ENCODE measurements at regions not wholly inside any gene's neighbourhood (a gene's known extent, or its start where the extent isn't known, plus 50 kb on each side); places are given as distances from the start of the nearest gene placed in this dataset.
"Not testable (repeated sequence)": the region's sequence is repeated elsewhere in the genome, so short reads cannot be mapped to it uniquely, and the experiment has no call there.

DNA sequence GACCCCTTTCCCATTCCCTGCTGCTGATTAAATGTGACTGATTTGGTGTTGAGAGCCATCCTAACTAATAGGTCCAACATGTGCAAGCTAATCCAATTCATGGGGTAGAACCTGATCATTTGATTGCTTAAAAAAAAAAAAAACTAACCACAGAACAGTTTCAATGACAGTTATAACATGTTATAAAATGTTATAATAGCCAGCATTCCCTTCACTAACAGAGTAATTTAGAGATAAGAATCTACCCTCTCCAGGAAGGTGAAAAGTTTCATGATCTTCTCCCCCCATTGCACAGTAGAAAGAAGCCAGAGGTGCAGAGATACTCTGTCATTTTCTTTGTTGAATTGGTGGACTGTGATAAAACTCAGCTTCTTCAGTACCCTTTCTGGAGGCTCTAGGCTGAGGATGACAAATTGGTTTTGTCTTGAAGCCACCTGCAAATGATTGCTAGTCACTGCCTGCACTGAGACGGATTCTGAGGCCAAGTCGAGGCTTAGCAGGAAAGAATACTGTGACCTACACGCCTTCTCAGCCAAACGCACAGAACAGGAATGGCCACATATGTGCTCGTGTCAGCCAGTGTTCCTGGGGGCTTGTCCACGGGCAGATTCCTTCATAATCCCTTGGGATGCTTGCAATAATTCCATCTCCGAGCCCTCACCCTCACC, 215.7 kb upstream of the IRF2BP2 start:
- H3K4me3 ChIP-seq (ENCODE audit: low read length): no peak overlapping the region
- H3K27me3 ChIP-seq (ENCODE audit: insufficient read depth, low read length): no peaks in the 10 kb centered on the region
- H3K9me3 ChIP-seq (ENCODE audit: low read depth, low read length): no peaks in the 10 kb centered on the region
- H3K4me1 ChIP-seq (ENCODE audit: insufficient read depth, low read length): no peaks in the 10 kb centered on the region

DNA sequence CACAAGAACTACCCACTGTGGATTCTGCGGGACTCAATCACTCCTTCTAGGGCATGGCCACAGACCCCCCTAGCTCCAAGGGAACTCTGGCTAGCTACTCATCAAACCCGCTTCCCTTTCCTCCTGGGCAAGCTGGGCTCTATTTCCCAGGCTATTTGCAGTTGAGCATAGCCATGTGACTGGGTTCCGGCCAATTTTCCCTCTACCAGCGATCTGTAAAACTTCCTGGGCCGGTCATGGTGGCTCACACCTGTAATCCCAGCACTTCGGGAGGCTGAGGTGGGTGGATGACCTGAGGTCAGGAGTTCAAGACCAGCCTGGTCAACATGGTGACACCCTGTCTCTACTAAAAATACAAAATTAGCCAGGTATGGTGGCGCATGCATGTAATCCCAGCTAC, 214.9 kb upstream of the IRF2BP2 start:
- H3K4me1 ChIP-seq (ENCODE audit: insufficient read depth, low read length); H3K4me3 ChIP-seq (ENCODE audit: low read length); H3K9me3 ChIP-seq (ENCODE audit: low read depth, low read length); H3K27me3 ChIP-seq (ENCODE audit: insufficient read depth, low read length): not testable (repeated sequence)

DNA sequence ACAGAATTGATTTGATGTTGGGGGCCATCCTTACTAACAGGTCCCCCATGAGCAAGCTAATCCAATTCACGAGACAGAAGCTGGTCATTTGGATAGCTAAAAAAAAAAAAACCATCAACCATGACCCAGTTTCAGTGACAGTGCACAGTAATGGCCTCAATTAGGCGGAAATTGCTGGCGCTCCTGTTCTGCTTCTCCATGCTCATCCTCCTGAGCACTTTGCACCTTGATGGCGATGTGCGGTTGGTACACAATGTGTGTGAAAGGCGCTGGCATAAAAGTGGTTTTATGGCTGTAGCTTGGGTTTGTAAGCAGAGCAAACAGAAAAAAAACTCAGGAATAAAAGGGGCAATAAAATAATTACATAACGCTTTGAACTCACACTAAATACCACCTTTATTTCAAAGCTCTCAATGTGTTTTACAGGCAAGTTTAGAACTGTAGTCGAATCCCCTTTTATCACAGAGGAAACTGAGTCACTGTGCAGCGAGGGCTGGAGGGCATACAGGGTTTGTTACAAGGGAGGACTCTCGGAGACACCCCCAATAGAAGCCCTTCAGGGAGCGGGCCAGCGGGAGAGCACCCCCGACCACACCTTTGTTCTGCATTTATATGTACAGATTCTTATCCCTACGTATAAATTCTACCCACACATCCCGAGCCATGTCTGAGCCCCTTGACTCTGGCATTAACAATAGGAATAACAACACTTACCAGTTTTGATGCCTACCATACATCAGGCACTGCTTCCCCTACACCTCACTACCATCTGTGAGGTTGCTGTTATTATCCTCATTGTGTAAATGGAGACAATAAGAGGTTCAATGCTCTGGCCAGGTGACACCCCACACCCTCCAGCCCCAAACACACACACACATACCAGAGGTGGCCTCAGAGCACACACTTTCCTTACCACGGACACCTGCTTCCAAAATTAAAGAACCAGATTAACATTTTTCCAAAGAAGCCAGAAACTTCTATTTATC, 213.5 kb upstream of the IRF2BP2 start:
- Histone ChIP-seq H3K27me3 (ENCODE audit: insufficient read depth, low read length) (no peaks in the 10 kb centered on the region), H3K4me1 (ENCODE audit: insufficient read depth, low read length) (no peaks in the 10 kb centered on the region), H3K4me3 (ENCODE audit: low read length) (no peak overlapping the region), H3K9me3 (ENCODE audit: low read depth, low read length) (no peaks in the 10 kb centered on the region)

DNA sequence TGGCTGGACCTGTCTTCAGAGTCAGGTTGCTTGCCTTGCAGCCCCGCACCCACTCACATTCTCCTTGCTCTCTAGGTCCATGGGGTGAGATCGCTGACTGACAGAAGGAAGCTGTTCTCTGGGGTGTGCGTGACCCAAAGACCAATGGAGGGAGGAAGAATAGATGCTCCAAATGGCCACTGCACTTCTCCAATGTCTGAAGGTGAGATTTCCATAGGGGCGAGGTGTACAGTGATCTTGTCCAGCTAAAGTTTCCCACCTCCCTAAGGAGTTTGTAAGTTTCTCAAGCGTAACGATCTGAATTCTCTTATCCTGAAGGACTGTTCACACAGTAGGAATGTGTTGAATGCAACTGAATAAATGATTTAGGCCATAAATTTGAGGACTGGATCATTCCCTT, 211.9 kb upstream of the IRF2BP2 start:
- no peaks in the 10 kb centered on the region for H3K4me1 ChIP-seq (ENCODE audit: insufficient read depth, low read length)
- H3K9me3 ChIP-seq (ENCODE audit: low read depth, low read length): no peaks in the 10 kb centered on the region
- no peak overlapping the region for H3K4me3 ChIP-seq (ENCODE audit: low read length)
- H3K27me3 ChIP-seq (ENCODE audit: insufficient read depth, low read length): no peaks in the 10 kb centered on the region

DNA sequence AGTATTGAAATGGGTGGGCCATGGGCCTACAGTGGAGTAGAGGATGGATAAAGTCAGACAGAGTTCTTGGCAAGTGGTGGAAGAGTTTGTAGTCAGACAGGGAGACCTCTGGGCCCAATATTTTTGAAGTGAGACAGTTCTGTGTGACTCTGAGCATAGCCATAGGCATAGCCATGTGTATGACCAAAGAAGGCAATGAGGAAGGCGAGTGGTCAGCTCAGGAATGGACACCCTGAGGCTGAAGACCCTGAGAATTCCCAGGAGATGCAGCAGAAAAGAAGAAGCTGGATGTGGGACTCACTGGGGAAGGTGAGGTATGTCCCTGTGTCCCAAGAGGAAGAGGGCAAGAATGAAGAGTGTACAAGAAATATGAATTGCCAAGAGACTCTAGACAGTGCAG, 210.6 kb upstream of the IRF2BP2 start:
- Histone ChIP-seq H3K9me3 (ENCODE audit: low read depth, low read length) (no peaks in the 10 kb centered on the region), H3K27me3 (ENCODE audit: insufficient read depth, low read length) (no peaks in the 10 kb centered on the region), H3K4me1 (ENCODE audit: insufficient read depth, low read length) (no peaks in the 10 kb centered on the region), H3K4me3 (ENCODE audit: low read length) (no peak overlapping the region)

DNA sequence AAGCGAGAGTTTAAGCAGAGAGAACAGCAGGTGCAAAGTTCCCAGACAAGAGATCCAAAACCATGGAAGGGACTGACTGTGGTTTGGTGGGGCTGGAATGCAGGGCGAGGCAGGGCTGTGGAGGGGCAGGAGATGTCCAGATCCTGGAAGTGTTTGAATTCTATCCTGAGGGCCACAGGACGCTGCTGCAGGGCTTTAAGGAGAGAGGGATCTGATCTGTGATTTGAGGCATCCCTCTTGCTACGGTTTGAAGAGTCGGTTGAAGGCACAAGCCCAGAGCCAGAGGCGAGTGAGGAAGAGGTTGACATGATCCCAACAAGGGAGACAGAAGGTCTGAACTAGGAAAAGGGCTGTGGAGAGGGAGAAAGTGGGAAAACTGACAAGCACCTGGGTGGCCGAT, 209.9 kb upstream of the IRF2BP2 start:
- not testable (repeated sequence) for H3K9me3 ChIP-seq (ENCODE audit: low read depth, low read length); H3K4me3 ChIP-seq (ENCODE audit: low read length); H3K4me1 ChIP-seq (ENCODE audit: insufficient read depth, low read length); H3K27me3 ChIP-seq (ENCODE audit: insufficient read depth, low read length)

DNA sequence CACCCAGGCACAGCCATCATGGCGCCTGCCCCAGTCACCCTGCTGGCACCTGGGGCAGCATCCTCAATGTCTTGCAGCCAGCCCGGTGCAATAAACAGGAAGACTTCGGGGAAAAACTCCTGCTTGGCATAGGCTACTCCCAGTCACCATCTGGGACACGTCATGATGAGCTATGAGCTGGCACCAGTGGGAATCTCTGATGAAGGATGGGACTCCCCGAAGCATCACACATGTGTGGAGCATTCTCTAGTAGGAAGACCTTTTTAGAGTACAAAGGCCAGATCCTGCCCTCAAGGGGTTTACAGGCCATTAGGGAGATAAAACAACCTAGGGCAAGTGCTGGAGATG, 208.0 kb upstream of the IRF2BP2 start:
- not testable (repeated sequence) for H3K9me3 ChIP-seq (ENCODE audit: low read depth, low read length); H3K4me3 ChIP-seq (ENCODE audit: low read length); H3K27me3 ChIP-seq (ENCODE audit: insufficient read depth, low read length); H3K4me1 ChIP-seq (ENCODE audit: insufficient read depth, low read length)

DNA sequence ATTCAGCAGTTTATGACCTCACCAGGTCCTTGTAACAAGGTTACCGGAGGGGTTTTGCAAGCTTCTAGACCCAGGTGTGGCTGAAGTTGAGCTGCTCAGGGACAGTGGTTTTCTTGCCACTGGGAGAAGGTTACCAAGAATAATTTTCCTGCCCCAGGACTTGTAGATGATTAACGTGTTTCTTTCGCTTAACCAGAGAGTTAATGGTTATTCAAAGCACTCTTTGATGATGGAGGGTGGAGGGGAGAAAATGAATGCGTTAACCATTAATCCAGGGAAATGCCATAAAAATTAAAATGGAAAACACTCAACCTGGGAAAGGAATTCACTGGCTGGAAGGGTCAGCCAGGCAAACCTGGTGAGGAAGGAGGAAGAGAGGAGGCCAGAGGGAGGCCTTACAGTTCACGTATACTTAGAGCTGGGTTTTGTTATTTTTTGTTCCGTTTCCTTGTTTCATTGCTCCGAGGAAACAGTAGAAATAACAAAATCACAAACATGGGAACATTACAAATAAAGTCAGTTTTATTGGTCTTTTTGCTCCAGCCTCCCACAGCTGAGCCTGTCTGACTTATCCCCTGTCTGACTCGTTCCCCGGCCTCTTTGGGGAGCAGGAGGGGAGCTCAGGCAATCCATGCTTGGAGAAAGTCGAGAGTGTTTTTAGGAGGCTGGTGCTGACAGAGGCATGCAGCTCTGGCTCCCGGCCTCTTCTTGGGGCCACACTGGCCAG, 207.5 kb upstream of the IRF2BP2 start:
- H3K4me1 ChIP-seq (ENCODE audit: insufficient read depth, low read length); H3K9me3 ChIP-seq (ENCODE audit: low read depth, low read length); H3K27me3 ChIP-seq (ENCODE audit: insufficient read depth, low read length); H3K4me3 ChIP-seq (ENCODE audit: low read length): not testable (repeated sequence)

DNA sequence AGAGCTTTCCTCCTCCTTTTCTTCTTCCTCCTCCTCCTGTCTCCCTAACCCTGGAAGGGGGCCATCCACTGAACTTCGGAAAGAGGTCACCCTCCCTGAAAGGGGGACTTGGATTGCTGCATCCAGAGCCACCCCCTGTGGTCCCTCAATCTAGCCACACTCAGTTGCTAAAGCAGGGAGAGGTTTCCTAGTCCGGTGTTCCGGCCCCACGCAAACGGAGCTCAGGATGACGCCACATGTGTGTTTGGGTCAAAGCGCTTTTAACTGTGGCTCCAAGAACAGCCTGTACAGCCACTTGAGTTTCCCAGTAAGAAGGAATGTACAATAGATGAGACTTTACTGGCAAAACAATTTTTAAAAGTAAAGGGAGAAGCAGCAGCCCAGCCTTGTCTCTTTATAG, 206.9 kb upstream of the IRF2BP2 start:
- H3K27me3 ChIP-seq (ENCODE audit: insufficient read depth, low read length); H3K4me3 ChIP-seq (ENCODE audit: low read length); H3K9me3 ChIP-seq (ENCODE audit: low read depth, low read length); H3K4me1 ChIP-seq (ENCODE audit: insufficient read depth, low read length): not testable (repeated sequence)

DNA sequence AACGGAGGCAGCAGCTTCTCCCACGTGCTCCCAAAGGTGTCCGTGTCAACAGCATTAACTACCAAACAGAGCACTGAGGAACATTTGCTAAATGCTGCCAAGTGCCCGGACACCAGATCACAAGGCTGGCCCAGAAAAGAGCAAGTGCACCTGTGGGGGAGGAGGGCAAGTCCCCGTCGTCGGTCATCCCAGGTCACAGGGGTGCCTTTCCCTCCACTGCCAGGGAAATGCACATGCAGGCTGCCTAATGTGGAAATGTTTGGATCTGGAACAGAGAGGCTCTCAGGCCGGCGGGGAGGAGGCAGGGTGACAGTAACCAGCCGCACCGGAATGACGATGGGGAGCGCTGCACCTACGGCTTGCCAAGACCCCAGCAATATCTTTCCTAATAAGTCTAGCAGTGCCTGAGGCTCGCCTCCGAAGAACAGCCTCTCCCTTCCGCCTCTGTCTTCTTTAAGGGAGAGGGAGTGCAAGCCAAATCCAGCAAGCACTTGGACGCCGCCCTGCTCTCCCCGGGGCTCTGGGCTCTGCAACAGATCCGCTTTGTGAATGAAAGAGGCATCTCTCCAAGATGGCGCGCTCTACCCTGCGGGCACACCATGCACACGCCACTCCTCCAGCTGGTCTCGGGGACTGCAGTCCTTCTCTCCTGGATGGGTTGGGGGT, 206.3 kb upstream of the IRF2BP2 start:
- H3K9me3 ChIP-seq (ENCODE audit: low read depth, low read length); H3K4me3 ChIP-seq (ENCODE audit: low read length); H3K27me3 ChIP-seq (ENCODE audit: insufficient read depth, low read length); H3K4me1 ChIP-seq (ENCODE audit: insufficient read depth, low read length): not testable (repeated sequence)

DNA sequence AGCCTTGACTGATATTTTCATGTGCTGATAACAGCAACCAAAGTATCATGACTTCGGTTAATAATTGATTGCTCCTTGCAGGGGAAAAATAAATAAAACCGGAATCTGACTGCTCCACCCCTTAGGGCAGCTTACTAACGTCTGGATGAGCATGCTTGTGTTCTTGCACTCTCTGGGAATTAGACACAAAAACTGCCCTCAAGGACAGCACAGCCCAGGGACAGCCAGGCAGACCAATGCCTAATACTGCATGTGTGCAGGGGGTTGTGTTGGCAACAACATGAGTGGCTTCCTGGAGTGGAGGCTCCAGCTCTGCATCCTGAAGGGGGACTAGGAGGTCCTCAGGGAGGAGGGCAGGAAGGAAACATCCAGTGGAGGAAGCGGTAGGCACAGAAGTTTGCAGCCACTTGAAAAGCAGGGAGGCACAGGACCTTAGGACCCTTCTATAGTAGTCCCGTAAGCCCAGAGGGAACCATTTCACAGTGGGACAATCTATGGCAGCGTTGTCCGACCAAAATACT, 205.4 kb upstream of the IRF2BP2 start:
- H3K9me3 ChIP-seq (ENCODE audit: low read depth, low read length); H3K4me3 ChIP-seq (ENCODE audit: low read length); H3K4me1 ChIP-seq (ENCODE audit: insufficient read depth, low read length); H3K27me3 ChIP-seq (ENCODE audit: insufficient read depth, low read length): not testable (repeated sequence)

DNA sequence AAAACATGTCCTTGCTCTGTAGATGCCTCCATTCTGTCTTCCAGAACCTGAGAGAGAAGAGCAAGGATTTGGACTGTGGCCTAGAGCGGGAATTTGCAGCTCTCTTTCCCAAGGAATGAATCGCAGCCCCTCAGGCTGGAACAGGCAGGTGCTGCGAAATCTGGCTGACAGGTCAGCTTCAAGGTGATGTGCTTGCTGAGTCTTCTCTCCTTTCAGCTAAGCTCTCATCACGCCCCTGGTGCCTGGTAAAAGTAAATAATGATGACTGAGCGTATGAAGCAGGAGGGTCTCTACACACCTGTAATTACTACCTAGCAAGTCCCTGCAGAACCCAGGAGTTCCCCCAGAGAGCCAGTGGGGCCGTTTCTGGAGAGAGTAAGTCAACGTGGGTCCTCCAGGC, 204.3 kb upstream of the IRF2BP2 start:
- peaks cover 11% of the 10 kb centered on the region for H3K4me1 ChIP-seq (ENCODE audit: insufficient read depth, low read length)
- not testable (repeated sequence) for H3K27me3 ChIP-seq (ENCODE audit: insufficient read depth, low read length); H3K9me3 ChIP-seq (ENCODE audit: low read depth, low read length); H3K4me3 ChIP-seq (ENCODE audit: low read length)

DNA sequence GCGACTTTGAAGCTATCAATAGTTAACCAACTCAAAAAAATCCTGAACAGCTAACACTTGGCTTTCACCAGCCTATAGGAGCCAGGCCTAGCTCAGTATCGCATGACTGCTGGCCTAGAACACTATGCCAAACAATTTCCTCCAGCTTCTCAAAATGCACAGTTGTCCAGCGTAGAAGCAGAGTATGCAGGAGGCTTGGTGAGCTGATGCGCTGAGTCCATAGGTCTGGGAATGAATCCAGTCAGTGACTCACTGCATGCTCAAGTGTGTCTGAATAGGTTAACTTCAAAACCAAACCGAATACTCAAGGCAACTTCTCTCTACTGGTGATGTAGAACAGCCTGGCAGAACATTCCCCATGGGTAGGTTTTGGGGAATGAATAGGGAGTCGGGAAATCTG, 201.8 kb upstream of the IRF2BP2 start:
- H3K4me3 ChIP-seq (ENCODE audit: low read length); H3K27me3 ChIP-seq (ENCODE audit: insufficient read depth, low read length); H3K9me3 ChIP-seq (ENCODE audit: low read depth, low read length): not testable (repeated sequence)
- peaks cover 11% of the 10 kb centered on the region for H3K4me1 ChIP-seq (ENCODE audit: insufficient read depth, low read length)

DNA sequence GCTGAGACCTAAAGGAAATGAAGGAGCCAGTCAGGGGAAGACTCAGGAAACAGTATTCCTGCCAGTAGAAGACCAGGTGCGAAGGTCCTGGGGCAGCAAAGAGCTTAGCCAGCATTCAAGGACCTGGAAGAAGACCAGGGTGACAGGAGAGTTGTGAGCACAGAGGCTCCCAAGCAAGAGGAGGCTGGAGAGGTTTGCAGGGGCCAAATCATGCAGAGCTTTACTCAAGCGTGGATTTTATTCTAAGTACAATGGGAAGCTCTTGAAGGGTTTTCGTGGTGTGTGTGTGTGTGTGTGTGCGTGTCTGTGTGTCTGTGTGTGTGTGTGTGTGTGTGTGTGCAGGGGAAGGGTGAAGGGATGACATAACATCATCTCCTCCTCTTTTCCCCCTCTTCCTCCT, 200.7 kb upstream of the IRF2BP2 start:
- H3K4me1 ChIP-seq (ENCODE audit: insufficient read depth, low read length): peaks cover 11% of the 10 kb centered on the region

DNA sequence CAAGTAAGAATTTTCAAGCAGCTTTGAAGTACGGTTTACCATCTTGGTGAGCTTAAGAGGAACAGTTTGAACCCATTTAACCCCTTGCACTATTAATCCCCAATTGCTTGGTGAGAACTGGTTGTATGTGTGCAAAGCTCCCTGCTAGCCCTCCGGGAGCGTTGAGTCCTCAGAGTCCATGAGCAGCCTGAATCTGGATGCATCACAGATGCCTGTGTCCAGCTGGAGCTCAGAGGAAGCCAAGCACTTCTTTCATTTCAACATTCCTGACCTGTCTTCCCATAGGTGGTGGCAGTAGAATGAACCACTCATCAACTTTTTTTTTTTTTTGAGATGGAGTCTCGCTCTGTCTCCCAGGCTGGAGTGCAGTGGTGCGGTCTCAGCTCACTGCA, 199.9 kb upstream of the IRF2BP2 start:
- H3K4me3 ChIP-seq (ENCODE audit: low read length): not testable (repeated sequence)

More for the DNA sequence above, 200.7 kb upstream of the IRF2BP2 start:
- not testable (repeated sequence) for H3K4me3 ChIP-seq (ENCODE audit: low read length); H3K9me3 ChIP-seq (ENCODE audit: low read depth, low read length); H3K27me3 ChIP-seq (ENCODE audit: insufficient read depth, low read length)

More for the DNA sequence above, 199.9 kb upstream of the IRF2BP2 start:
- H3K27me3 ChIP-seq (ENCODE audit: insufficient read depth, low read length); H3K9me3 ChIP-seq (ENCODE audit: low read depth, low read length): not testable (repeated sequence)
- H3K4me1 ChIP-seq (ENCODE audit: insufficient read depth, low read length): peaks cover 11% of the 10 kb centered on the region
